ENCODE measurements at regions not wholly inside any gene's neighbourhood (a gene's known extent, or its start where the extent isn't known, plus 50 kb on each side); places are given as distances from the start of the nearest gene placed in this dataset.

DNA sequence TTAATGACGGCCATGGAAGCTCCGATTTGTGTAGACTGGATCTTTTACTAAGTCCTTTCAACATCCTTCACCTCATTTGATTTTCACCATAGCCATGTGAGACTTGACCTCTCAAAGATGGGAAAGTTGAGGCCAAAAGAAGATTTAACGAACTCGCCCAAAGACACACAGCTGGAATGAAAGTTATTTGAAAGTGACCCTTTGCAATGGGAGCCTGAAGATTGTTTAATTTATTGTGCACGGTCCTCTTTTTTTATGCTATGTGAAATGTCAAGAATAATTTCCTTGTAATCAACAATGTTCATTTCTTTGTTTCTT lies 58.0 kb upstream of the COPS8 start:
- TF ChIP-seq EZH2phosphoT487 (IDR thresholded peaks at IDR 0.05; ENCODE audit: low read length) (no peak), EZH2 (optimal IDR thresholded peaks at IDR 0.05; ENCODE audit: low read depth, low read length) (no peak)
- TF ChIP-seq, protein P1, sequence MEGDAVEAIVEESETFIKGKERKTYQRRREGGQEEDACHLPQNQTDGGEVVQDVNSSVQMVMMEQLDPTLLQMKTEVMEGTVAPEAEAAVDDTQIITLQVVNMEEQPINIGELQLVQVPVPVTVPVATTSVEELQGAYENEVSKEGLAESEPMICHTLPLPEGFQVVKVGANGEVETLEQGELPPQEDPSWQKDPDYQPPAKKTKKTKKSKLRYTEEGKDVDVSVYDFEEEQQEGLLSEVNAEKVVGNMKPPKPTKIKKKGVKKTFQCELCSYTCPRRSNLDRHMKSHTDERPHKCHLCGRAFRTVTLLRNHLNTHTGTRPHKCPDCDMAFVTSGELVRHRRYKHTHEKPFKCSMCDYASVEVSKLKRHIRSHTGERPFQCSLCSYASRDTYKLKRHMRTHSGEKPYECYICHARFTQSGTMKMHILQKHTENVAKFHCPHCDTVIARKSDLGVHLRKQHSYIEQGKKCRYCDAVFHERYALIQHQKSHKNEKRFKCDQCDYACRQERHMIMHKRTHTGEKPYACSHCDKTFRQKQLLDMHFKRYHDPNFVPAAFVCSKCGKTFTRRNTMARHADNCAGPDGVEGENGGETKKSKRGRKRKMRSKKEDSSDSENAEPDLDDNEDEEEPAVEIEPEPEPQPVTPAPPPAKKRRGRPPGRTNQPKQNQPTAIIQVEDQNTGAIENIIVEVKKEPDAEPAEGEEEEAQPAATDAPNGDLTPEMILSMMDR (IDR thresholded peaks at IDR 0.05; ENCODE audit: low read length), result no peak
- no peak overlapping the region for H2AFZ ChIP-seq (ENCODE audit: low read length)
- no peak overlapping the region for H3K4me2 ChIP-seq (ENCODE audit: low read depth, low read length)

DNA sequence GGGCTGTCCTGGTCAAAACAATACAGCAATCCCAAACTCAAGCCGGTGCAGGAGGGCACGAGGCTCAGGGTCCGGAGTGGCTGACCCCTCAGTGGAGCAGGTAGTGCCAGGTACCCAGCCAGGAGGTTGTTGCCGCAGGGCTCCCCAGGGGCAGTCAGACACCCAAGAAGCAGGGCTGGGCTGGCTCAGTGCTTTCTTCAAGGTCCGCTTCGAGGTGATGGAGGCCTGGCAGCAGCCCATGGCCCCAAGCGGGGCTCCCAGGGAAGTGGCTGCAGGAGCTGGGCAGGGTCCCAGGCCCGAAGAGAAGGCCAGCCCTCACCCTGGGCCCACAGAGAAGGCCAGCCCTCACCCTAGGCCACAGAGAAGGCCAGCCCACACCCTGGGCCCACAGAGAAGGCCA lies 55.3 kb upstream of the COPS8 start:
- no peak overlapping the region for H2AFZ ChIP-seq (ENCODE audit: low read length)
- H3K4me1 ChIP-seq (ENCODE audit: low read length), result no peaks in the 10 kb centered on the region
- no peak overlapping the region for H3K9ac ChIP-seq (ENCODE audit: low read length)
- H3K27ac ChIP-seq (ENCODE audit: low read length), result no peak overlapping the region
- no peaks in the 10 kb centered on the region for H3K36me3 ChIP-seq (replicated peaks; ENCODE audit: insufficient read depth, low read length)
- TF ChIP-seq EZH2 (optimal IDR thresholded peaks at IDR 0.05; ENCODE audit: low read depth, low read length) (no peak), EZH2phosphoT487 (IDR thresholded peaks at IDR 0.05; ENCODE audit: low read length) (no peak)
- TF ChIP-seq, protein P1 (IDR thresholded peaks at IDR 0.05; ENCODE audit: low read length), result no peak
- H3K27me3 ChIP-seq (replicated peaks; ENCODE audit: insufficient read depth, low read length), result no peaks in the 10 kb centered on the region
- H3F3A ChIP-seq (ENCODE audit: insufficient read depth, low read length), result no peaks in the 10 kb centered on the region
- no peak for DNase-seq
- H3K79me2 ChIP-seq (ENCODE audit: low read length), result no peaks in the 10 kb centered on the region
- H3K9me2 ChIP-seq (replicated peaks; ENCODE audit: insufficient read depth, low read length), result no peaks in the 10 kb centered on the region
- no peak overlapping the region for H3K4me2 ChIP-seq (ENCODE audit: low read depth, low read length)
- H3K9me3 ChIP-seq (replicated peaks; ENCODE audit: insufficient read depth, low read length), result no peaks in the 10 kb centered on the region
- H4K20me1 ChIP-seq (ENCODE audit: insufficient read depth, low read length), result no peaks in the 10 kb centered on the region
- no peak overlapping the region for H3K4me3 ChIP-seq (ENCODE audit: low read length)

More for the DNA sequence above, 58.0 kb upstream of the COPS8 start:
- Histone ChIP-seq H4K20me1 (ENCODE audit: insufficient read depth, low read length) (no peaks in the 10 kb centered on the region), H3K27me3 (replicated peaks; ENCODE audit: insufficient read depth, low read length) (no peaks in the 10 kb centered on the region), H3K9me3 (replicated peaks; ENCODE audit: insufficient read depth, low read length) (no peaks in the 10 kb centered on the region), H3K4me1 (ENCODE audit: low read length) (no peaks in the 10 kb centered on the region), H3K4me3 (ENCODE audit: low read length) (no peak overlapping the region), H3F3A (ENCODE audit: insufficient read depth, low read length) (no peaks in the 10 kb centered on the region), H3K36me3 (replicated peaks; ENCODE audit: insufficient read depth, low read length) (no peaks in the 10 kb centered on the region), H3K79me2 (ENCODE audit: low read length) (no peaks in the 10 kb centered on the region), H3K27ac (ENCODE audit: low read length) (no peak overlapping the region), H3K9ac (ENCODE audit: low read length) (no peak overlapping the region), H3K9me2 (replicated peaks; ENCODE audit: insufficient read depth, low read length) (no peaks in the 10 kb centered on the region)
- no peak for DNase-seq

DNA sequence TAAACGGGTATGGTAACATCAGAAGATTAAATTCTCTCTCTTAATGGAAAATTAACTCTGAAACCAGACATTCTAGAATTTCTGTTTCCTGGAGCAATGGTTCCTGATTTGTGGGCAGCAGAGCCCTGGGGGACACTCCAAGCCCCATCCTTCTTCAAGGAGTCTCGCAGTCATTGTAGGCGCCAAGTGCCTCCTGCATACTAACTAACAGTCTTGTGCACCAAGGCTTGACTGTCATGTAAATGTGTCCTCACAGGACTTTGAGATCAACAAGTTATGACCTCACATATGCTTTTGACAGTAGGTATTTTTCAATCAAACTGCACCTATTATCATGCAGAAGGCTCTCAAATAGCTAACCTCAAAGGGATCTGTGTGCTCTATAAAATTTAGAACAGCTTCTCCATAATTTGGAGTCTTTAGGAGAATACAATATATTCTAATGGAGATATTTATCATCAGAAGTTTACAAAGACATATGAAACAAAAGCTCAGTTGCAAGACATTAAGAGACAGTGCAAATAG lies 52.1 kb upstream of the COPS8 start:
- no peak for TF ChIP-seq EZH2phosphoT487 (IDR thresholded peaks at IDR 0.05; ENCODE audit: low read length)
- TF ChIP-seq, protein P1 (IDR thresholded peaks at IDR 0.05; ENCODE audit: low read length), result no peak
- TF ChIP-seq EZH2 (optimal IDR thresholded peaks at IDR 0.05; ENCODE audit: low read depth, low read length), result no peak
- H3K4me3 ChIP-seq (ENCODE audit: low read length), result no peak overlapping the region

More for the DNA sequence above, 52.1 kb upstream of the COPS8 start:
- no peaks in the 10 kb centered on the region for H3K79me2 ChIP-seq (ENCODE audit: low read length)
- no peak overlapping the region for H3K27ac ChIP-seq (ENCODE audit: low read length)
- no peaks in the 10 kb centered on the region for H3K9me2 ChIP-seq (replicated peaks; ENCODE audit: insufficient read depth, low read length)
- DNase-seq, result no peak
- H3K9ac ChIP-seq (ENCODE audit: low read length), result no peak overlapping the region
- no peak overlapping the region for H2AFZ ChIP-seq (ENCODE audit: low read length)
- H3K4me2 ChIP-seq (ENCODE audit: low read depth, low read length), result no peak overlapping the region
- H4K20me1 ChIP-seq (ENCODE audit: insufficient read depth, low read length), result no peaks in the 10 kb centered on the region
- no peaks in the 10 kb centered on the region for H3K4me1 ChIP-seq (ENCODE audit: low read length)
- H3K36me3 ChIP-seq (replicated peaks; ENCODE audit: insufficient read depth, low read length), result no peaks in the 10 kb centered on the region
- H3K27me3 ChIP-seq (replicated peaks; ENCODE audit: insufficient read depth, low read length), result no peaks in the 10 kb centered on the region
- H3F3A ChIP-seq (ENCODE audit: insufficient read depth, low read length), result no peaks in the 10 kb centered on the region
- H3K9me3 ChIP-seq (replicated peaks; ENCODE audit: insufficient read depth, low read length), result no peaks in the 10 kb centered on the region
